ENCODE measurements at regions not wholly inside any gene's neighbourhood (a gene's known extent, or its start where the extent isn't known, plus 50 kb on each side); places are given as distances from the start of the nearest gene placed in this dataset.
"Not testable (repeated sequence)": the region's sequence is repeated elsewhere in the genome, so short reads cannot be mapped to it uniquely, and the experiment has no call there.

GRCh38 chr18:67789165-67789545 lies 272.6 kb upstream of the DSEL start:
- Histone ChIP-seq H3K27me3 (ENCODE audit: control insufficient read depth, insufficient read depth, low read length) (no peaks in the 10 kb centered on the region), H3K4me3 (ENCODE audit: insufficient read depth, low read depth, low read length) (no peak overlapping the region), H3K36me3 (replicated peaks; ENCODE audit: control insufficient read depth, insufficient read depth, low read length) (no peaks in the 10 kb centered on the region)
- DNase-seq = no peak

DNA sequence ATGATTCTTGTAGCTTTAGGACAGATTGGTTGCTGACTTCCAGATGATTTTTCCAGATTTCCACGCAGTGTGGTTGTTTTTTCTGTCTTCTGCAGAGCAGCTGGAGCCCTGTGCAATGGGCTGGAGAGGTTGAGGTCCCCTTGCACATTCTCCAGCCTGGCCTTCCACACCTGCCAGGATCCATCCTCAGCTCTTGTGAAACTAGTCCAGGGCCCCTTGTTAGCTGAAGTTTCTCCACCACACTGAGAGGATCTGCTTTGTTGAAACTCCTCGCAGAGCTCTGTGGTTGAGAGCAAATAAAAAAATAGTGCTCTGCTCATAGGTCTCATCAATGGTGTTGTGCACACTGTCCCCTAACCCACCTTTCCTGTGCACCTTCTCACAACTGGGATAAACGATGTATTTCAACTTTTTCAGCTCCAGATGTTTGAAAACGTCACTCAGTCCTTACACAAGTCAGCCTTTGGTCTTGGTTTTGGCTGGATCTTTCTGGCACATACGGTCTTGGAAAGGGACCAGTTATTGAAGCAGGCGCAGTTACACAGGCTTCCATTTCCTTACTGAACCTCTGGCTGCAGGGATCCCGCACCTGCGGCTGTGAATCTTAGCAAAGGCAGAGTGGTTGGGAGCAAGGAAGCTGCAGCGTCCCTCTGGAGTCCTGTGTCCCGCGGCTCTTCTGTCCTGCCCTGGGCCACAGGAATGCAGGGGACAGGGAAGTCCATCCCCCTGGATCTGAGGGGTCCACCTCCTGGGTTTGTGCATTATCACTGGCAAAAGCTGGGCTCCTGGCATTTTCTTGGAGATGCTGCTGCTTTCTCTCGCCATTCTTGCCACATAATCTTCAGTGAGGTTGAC lies 272.0 kb upstream of the DSEL start:
- no peak for DNase-seq
- Histone ChIP-seq H3K27me3 (ENCODE audit: control insufficient read depth, insufficient read depth, low read length) (no peaks in the 10 kb centered on the region), H3K36me3 (replicated peaks; ENCODE audit: control insufficient read depth, insufficient read depth, low read length) (no peaks in the 10 kb centered on the region), H3K4me3 (ENCODE audit: insufficient read depth, low read depth, low read length) (no peak overlapping the region)

DNA sequence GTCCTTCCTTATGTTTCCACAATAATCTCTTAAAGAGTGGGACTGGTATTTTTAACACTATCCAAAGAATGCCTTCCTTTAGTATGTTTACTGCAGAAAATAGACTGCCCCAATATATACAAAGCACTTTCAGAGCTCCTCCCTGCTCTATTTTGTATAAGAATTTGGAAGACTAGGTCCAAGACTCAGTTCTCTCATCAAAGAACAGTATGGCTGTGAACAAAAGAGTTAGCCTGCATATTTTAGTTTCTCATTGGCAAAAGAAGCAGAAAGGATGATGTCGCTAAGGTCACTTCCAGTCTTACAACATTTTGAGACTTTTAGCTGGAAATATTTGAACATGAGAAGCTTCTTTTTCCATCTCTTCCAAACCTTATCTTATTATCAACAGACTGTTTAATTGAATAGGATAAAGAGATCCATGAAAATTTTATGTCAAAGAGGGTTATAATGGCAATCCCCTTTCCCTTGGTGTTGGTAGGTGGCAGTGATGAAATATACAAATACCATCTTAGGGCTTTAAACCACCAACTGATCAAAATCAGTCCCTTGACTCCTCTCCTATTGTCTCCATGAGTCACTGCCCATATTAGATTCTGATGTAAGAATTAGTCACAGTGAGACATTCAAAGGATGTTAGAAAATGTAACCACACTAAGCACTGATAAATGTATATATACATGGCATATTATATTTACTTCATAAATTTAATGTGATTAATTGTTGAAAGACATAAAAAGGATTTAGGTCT lies 266.9 kb upstream of the DSEL start:
- Histone ChIP-seq H3K36me3 (replicated peaks; ENCODE audit: control insufficient read depth, insufficient read depth, low read length) (no peaks in the 10 kb centered on the region), H3K27me3 (ENCODE audit: control insufficient read depth, insufficient read depth, low read length) (no peaks in the 10 kb centered on the region), H3K4me3 (ENCODE audit: insufficient read depth, low read depth, low read length) (no peak overlapping the region)
- no peak for DNase-seq

DNA sequence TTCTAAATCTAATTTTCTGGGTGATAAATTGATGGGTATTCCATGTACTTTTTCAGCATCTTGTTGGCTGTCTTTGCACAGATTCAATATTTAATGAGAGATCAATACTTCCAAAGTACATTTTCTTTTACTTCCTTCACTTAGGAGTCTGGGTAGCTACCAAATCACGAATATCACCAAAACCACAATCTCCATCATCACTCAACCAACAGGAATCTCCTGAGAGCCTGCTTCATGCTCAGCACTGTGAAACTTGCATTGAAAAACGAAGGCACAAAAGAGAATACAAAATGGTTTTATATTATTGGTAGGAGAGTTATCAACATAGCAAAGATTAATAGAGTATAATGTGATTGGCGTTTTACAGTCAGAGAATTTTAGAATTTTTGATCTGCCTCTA lies 261.5 kb upstream of the DSEL start:
- DNase-seq = no peak
- Histone ChIP-seq H3K27me3 (ENCODE audit: control insufficient read depth, insufficient read depth, low read length) (no peaks in the 10 kb centered on the region), H3K4me3 (ENCODE audit: insufficient read depth, low read depth, low read length) (no peak overlapping the region), H3K36me3 (replicated peaks; ENCODE audit: control insufficient read depth, insufficient read depth, low read length) (no peaks in the 10 kb centered on the region)

DNA sequence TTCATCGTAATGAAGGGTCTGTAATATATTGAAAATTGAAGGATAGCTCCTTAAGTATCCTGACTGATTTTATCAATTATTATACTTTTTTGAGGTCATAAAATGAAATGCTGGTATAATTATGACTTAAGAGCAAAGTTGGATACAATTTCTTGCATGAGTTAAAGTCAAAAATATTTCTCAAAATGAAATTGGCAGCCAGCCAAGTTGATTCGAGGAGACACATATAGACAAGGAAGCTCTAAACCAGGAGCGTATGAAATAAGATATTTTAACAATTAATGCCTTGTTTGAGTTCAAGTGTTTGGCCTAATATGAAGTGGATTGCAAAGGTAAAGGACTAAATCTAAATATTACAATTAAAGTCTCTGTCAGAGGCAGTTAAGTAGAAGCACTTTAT lies 260.4 kb upstream of the DSEL start:
- Histone ChIP-seq H3K27me3 (ENCODE audit: control insufficient read depth, insufficient read depth, low read length) (no peaks in the 10 kb centered on the region), H3K4me3 (ENCODE audit: insufficient read depth, low read depth, low read length) (no peak overlapping the region), H3K36me3 (replicated peaks; ENCODE audit: control insufficient read depth, insufficient read depth, low read length) (no peaks in the 10 kb centered on the region)
- no peak for DNase-seq

DNA sequence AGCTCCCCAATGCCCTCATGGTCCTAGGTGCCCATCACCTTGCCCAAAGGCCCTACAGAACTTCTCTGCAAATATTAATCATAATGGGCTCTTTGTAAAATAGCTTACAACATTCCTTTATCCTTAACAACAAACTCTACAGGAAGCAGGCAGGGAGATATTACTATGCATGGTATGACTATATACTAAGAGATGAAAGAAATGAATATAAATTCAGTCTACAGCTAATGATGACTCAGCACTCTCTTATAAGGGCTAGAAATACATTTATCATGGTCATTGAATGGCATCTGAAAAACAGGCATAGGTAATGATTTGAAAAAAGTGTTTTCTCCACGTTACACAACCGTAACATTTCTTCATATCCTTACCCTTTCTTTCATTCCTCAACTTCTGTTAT lies 254.8 kb upstream of the DSEL start:
- DNase-seq = no peak
- Histone ChIP-seq H3K4me3 (ENCODE audit: insufficient read depth, low read depth, low read length) (no peak overlapping the region), H3K27me3 (ENCODE audit: control insufficient read depth, insufficient read depth, low read length) (no peaks in the 10 kb centered on the region), H3K36me3 (replicated peaks; ENCODE audit: control insufficient read depth, insufficient read depth, low read length) (no peaks in the 10 kb centered on the region)

GRCh38 chr18:67770520-67770919 lies 254.0 kb upstream of the DSEL start:
- H3K27me3 ChIP-seq (ENCODE audit: control insufficient read depth, insufficient read depth, low read length) = no peaks in the 10 kb centered on the region
- no peak overlapping the region for H3K4me3 ChIP-seq (ENCODE audit: insufficient read depth, low read depth, low read length)
- DNase-seq = no peak
- H3K36me3 ChIP-seq (replicated peaks; ENCODE audit: control insufficient read depth, insufficient read depth, low read length) = no peaks in the 10 kb centered on the region

- Histone ChIP-seq H3K27me3 (ENCODE audit: control insufficient read depth, insufficient read depth, low read length) (no peaks in the 10 kb centered on the region), H3K4me3 (ENCODE audit: insufficient read depth, low read depth, low read length) (no peak overlapping the region), H3K36me3 (replicated peaks; ENCODE audit: control insufficient read depth, insufficient read depth, low read length) (no peaks in the 10 kb centered on the region)
- DNase-seq = no peak
Observed at GRCh38 chr18:67766930-67767329, 250.4 kb upstream of the DSEL start.

DNA sequence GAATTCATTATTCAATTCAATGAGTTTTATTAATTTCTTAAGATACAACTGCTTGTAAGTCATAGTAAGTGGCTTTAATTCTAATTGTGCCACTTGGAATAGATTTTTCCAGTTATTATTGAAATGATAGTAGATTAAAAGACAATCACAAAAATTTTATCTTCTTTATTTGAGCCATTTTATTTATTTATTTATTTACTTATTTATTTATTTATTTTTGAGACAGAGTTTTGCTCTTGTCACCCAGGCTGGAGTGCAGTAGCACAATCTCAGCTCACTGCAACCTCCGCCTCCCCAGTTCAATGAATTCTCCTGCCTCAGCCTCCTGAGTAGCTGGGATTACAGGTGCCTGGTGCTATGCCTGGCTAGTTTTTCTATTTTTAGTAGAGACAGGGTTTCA lies 235.7 kb upstream of the DSEL start:
- not testable (repeated sequence) for H3K4me3 ChIP-seq (ENCODE audit: insufficient read depth, low read depth, low read length); H3K36me3 ChIP-seq (replicated peaks; ENCODE audit: control insufficient read depth, insufficient read depth, low read length); H3K27me3 ChIP-seq (ENCODE audit: control insufficient read depth, insufficient read depth, low read length); DNase-seq

DNA sequence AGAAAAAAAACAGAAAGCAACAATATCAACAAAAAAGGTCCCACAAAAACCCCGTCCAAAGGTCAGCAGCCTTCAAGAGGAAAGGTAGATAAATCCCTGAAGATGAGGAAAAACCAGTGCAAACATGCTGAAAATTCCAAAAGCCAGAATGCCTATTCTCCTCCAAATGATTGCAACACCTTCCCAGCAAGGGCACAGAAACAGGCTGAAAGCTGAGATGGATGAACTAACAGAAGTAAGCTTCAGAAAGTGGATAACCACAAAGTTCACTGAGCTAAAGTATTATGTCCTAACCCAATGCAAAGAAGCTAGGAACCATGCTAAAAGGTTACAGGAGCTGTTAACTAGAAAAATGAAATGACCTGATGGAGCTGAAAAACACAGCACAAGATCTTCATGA lies 226.4 kb upstream of the DSEL start:
- Histone ChIP-seq H3K27me3 (ENCODE audit: control insufficient read depth, insufficient read depth, low read length) (no peaks in the 10 kb centered on the region), H3K4me3 (ENCODE audit: insufficient read depth, low read depth, low read length) (no peak overlapping the region)

DNA sequence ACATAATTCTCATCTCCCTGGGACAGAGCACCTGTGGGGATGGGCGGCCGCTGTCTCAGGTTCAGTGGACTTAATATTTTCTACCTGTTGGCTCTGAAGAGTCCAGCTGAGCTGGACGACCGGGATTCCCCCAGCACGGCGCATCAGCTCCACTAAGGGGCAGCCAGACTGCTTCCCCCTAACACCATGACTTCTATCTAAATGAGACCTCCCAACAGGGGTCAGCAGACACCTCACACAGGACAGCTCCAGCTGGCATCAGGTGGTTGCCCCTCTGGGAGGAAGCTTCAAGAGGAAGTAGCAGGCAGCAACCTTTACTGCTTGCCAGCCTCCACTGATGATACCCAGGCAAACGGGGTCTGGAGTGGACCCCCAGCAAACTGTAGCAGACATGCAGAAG lies 226.0 kb upstream of the DSEL start:
- no peak for DNase-seq
- Histone ChIP-seq H3K27me3 (ENCODE audit: control insufficient read depth, insufficient read depth, low read length) (no peaks in the 10 kb centered on the region), H3K36me3 (replicated peaks; ENCODE audit: control insufficient read depth, insufficient read depth, low read length) (no peaks in the 10 kb centered on the region), H3K4me3 (ENCODE audit: insufficient read depth, low read depth, low read length) (no peak overlapping the region)

More for the DNA sequence above, 226.4 kb upstream of the DSEL start:
- no peaks in the 10 kb centered on the region for H3K36me3 ChIP-seq (replicated peaks; ENCODE audit: control insufficient read depth, insufficient read depth, low read length)
- DNase-seq = no peak

DNA sequence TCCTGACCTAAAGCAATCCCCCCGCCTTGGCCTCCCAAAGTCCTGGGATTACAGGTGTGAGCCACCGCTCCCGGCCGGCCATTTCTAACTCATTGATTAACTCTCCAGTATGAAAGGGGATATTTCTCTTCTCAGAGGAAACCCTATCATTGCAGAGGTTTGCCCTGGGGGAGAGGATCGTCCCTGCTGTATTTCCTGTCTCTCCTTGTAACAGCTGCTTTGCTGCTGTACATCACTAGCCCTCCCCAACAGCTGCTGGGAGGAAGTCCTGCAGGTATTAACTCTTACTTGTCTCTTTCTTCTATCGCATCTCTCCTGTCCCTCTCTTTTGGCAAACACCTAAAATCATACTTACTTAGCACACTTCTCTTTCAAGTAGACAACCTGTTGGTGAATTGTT lies 219.0 kb upstream of the DSEL start:
- Histone ChIP-seq H3K27me3 (ENCODE audit: control insufficient read depth, insufficient read depth, low read length) (no peaks in the 10 kb centered on the region), H3K4me3 (ENCODE audit: insufficient read depth, low read depth, low read length) (no peak overlapping the region), H3K36me3 (replicated peaks; ENCODE audit: control insufficient read depth, insufficient read depth, low read length) (no peaks in the 10 kb centered on the region)
- no peak for DNase-seq

- H3K36me3 ChIP-seq (replicated peaks; ENCODE audit: control insufficient read depth, insufficient read depth, low read length) = no peaks in the 10 kb centered on the region
- H3K27me3 ChIP-seq (ENCODE audit: control insufficient read depth, insufficient read depth, low read length) = no peaks in the 10 kb centered on the region
- no peak overlapping the region for H3K4me3 ChIP-seq (ENCODE audit: insufficient read depth, low read depth, low read length)
- no peak for DNase-seq
Observed at GRCh38 chr18:67733088-67733487, 216.6 kb upstream of the DSEL start.

DNA sequence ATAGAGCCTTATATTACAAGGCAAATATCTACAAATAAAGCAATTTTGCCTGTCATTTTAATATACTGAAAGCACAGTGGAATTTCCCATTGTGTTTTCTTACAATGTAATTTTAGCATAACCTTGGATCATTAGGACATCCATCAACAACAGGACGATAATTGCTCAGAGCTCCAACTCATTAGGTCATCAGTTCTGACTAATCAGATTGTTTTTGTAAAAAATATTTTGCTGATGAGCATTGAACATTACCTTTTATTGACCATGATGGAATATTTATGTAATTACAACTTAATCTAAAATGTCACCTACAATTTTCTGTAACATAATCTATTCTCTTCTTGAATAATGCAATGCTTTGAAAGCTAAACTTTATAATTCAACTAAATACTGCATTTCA lies 215.3 kb upstream of the DSEL start:
- no peak for DNase-seq
- Histone ChIP-seq H3K27me3 (ENCODE audit: control insufficient read depth, insufficient read depth, low read length) (no peaks in the 10 kb centered on the region), H3K36me3 (replicated peaks; ENCODE audit: control insufficient read depth, insufficient read depth, low read length) (no peaks in the 10 kb centered on the region), H3K4me3 (ENCODE audit: insufficient read depth, low read depth, low read length) (no peak overlapping the region)

DNA sequence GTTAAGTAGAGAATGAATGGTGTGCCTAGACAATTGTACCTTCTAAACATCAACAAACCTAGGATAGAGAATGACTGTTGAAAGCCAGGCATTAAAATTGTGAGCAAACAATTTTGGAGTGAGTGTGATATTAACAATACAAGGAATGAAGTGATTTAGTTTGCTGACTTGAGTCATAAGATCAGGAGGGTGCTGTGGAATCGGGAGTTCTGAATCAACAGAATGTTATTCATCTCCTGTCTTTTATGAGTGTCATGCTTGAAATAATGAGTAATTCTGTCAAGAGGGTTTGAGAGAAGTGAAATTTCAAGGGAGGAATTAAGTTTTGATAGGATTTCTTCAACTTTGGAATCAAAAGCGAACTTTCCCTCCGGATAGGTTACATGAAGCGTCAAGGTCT lies 214.4 kb upstream of the DSEL start:
- no peak for DNase-seq
- H3K27me3 ChIP-seq (ENCODE audit: control insufficient read depth, insufficient read depth, low read length) = no peaks in the 10 kb centered on the region
- H3K36me3 ChIP-seq (replicated peaks; ENCODE audit: control insufficient read depth, insufficient read depth, low read length) = no peaks in the 10 kb centered on the region
- H3K4me3 ChIP-seq (ENCODE audit: insufficient read depth, low read depth, low read length) = no peak overlapping the region
